GM12873 (cell line): ENCODE measurements at regions not wholly inside any gene's neighbourhood (a gene's known extent, or its start where the extent isn't known, plus 50 kb on each side); places are given as distances from the start of the nearest gene placed in this dataset.

ENCODE experiments used
- TF ChIP-seq, protein P1 (sequence below): IDR thresholded peaks from 2 replicates; pipeline ENCODE4 v1.5.1; 2012; ENCODE audit warnings: low read depth, mild to moderate bottlenecking, moderate library complexity, low read length, control low read depth; ENCODE audit not compliant: insufficient read depth; ENCODE audit errors: missing control alignments

DNA sequence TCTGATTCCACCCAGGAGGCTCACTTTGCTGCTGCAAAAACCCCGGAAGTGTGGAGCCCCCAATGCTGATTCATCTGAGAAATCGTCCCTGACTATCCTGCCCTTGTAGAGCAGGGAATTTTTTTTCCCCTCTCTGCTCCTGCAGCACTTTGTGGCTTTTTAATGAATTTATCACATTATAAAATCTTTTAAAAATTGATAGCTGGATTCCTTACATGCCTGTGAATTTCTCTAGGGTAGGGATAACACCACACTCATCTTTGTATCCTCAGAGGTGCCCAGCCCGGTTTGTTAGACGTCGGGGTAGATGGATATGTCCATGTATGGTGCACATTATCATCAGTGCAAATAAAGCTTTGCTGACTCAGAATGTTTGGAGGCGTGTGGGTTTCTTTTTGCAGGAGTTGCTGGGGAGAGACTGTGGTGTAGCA, 185.7 kb downstream of the STK31 start:
- TF ChIP-seq, protein P1, sequence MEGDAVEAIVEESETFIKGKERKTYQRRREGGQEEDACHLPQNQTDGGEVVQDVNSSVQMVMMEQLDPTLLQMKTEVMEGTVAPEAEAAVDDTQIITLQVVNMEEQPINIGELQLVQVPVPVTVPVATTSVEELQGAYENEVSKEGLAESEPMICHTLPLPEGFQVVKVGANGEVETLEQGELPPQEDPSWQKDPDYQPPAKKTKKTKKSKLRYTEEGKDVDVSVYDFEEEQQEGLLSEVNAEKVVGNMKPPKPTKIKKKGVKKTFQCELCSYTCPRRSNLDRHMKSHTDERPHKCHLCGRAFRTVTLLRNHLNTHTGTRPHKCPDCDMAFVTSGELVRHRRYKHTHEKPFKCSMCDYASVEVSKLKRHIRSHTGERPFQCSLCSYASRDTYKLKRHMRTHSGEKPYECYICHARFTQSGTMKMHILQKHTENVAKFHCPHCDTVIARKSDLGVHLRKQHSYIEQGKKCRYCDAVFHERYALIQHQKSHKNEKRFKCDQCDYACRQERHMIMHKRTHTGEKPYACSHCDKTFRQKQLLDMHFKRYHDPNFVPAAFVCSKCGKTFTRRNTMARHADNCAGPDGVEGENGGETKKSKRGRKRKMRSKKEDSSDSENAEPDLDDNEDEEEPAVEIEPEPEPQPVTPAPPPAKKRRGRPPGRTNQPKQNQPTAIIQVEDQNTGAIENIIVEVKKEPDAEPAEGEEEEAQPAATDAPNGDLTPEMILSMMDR: no peak

DNA sequence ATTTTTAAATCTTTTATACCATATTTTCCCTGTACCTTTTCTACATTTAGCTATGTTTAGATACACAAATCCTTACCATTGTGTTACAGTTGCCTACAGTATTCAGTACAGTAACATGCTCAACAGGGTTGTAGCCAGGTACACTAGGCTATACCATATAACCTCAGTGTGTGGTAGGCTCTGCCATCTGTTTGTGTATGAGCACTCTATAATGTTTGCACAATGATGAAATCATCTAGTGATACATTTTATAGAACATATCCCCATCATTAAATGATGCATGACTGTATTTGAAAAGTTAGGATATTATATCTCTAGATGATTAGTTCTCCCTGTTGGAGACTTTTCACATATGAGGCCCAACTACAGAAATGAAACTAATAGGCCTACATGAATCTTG, 188.6 kb downstream of the STK31 start:
- TF ChIP-seq, protein P1: no peak

DNA sequence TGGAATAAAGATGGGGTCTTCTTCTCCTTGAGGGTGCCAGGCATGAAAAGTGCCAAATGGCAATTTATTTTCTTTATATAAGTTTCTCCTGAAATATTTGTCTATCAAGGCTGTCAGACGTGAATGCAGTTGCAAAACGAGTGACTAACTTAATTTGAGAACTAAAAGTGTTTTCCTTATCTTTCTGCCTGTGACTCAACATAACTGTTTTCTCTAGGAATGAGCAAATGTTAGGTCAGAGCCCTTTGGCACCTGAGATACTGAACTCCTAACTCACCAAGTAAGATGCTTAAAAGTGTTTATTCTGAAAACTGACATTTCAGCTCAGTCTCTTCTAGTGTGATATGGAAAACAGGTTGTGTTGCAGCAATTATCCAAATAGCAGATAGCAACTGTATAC, 197.0 kb downstream of the STK31 start:
- TF ChIP-seq, protein P1: no peak

DNA sequence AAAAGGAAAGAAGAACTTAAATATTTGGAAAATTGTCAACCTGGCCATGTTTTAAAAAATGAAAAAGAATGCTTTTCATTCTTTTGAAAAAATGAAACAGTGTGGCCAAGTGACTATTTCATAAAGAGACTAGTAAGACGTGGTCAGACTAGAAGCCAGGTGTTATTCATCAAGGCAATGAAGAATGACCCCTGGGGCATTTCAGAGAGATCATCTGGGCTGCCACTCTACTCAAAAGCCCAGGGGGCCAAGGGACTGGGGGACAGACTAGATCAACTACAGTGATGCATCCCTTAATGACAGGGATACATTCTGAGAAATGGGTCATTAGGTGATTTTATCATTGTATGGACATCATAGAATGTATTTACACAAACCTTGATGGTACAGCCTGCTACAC, 199.4 kb downstream of the STK31 start:
- TF ChIP-seq, protein P1: no peak

DNA sequence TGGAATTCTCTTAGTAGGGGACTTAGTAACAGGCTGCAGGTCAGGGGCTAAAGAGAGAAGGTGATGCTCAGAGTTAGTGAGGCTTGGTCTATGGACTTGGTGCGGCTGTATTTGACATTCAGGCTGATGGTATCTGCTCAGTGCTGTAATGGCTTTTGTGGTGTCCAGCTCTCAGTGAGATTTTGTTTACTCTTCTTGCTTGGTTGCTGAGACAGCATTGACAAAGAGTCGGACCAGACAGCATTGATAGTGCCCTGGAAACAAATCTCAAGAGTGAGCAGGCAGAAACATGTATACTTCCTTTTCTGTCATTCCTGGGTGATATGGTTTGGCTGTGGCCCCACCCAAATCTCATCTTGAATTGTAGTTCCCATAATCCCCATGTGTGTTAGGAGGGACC, 202.0 kb downstream of the STK31 start:
- TF ChIP-seq, protein P1: no peak

DNA sequence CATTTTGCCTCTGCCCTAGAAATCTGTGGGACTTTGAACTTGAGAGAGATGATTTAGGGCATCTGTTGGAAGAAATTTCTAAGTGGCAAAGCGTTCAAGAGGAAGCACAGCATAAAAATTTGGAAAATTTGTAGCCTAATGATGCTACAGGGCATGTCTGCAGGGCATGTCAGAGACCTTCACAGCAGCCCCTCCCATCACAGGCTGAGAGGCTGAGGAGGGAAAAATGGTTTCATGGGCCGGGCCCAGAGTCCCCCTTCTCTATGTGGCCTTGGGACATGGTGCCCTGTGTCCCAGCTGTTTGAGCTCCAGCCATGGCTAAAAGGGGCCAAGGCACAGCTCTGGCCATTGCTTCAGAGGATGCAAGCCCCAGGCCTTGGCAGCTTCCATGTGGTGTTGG, 203.0 kb downstream of the STK31 start:
- TF ChIP-seq, protein P1: no peak

DNA sequence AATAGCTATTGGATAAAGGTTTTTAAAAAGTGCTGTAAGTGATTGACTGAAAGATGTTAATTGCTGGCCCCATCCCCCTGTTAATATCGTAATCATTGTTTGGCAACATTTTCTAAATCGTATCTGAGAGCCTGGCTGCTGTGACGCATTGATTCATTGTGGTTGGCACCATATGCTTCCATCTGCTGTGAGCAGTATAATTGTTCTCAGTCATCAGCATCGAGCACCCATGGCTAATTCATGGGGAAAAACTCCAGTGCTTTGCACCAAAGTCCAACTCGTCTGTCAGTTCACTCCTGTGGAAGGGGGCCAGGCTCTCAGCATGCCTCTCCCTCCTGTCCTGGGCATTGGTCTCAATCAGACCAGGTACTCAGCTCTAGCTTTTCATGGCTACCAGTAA, 205.2 kb downstream of the STK31 start:
- TF ChIP-seq, protein P1: no peak
